Medulla oblongata (tissue), 1 donor: ENCODE measurements at regions not wholly inside any gene's neighbourhood (a gene's known extent, or its start where the extent isn't known, plus 50 kb on each side); places are given as distances from the start of the nearest gene placed in this dataset.

Experiments used
- DNase-seq: peaks from one replicate; pipeline ENCODE4 v3.0.0-alpha.2; 2015; ENCODE audit errors: extremely low spot score

GRCh38 chr2:186069676-186070075 is 331.1 kb downstream of the FSIP2 start:
- DNase-seq: no peak

DNA sequence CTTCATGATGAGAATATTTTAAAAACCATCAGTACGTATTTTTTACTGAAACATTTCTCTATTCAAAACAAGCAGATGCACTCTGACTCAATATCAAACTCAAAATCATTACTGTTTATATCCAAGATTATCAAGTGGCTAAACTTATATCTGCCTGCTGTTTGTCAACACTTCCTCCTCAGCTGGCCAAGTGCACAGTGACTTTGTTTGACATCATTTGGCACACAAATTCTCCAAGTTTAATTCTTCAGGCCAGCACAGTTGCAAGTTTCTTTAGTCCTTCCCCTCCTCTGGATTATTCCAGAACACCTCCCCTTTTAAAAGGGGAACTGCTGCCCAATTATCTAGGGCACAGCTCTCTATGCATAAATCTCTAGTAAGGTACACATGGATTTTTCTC is 346.6 kb downstream of the FSIP2 start:
- DNase-seq: no peak

GRCh38 chr2:186093174-186093573 is 354.6 kb downstream of the FSIP2 start:
- DNase-seq: no peak

GRCh38 chr2:186098821-186099220 is 360.2 kb downstream of the FSIP2 start:
- no peak for DNase-seq

DNA sequence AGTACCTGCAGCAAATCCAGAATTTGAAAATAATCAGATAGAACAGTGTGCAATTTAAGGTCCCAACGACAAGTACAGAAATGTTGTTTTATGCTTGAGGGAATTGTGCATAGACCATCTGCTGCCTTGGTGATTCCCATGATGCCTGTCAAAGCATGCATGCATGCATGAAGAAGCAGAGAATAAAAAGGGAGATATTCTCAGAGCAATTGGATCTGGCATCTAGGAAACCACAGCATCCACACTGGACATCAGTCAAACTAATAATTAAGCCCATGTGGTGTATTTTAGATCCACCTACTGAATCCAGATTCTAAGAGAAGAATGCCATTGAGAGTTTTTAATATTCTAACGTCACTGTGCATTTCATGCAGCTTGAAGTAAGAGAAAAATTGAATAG is 361.2 kb downstream of the FSIP2 start:
- no peak for DNase-seq

- DNase-seq: no peak
These were observed 362.0 kb downstream of the FSIP2 start for GRCh38 chr2:186100636-186101035.

DNA sequence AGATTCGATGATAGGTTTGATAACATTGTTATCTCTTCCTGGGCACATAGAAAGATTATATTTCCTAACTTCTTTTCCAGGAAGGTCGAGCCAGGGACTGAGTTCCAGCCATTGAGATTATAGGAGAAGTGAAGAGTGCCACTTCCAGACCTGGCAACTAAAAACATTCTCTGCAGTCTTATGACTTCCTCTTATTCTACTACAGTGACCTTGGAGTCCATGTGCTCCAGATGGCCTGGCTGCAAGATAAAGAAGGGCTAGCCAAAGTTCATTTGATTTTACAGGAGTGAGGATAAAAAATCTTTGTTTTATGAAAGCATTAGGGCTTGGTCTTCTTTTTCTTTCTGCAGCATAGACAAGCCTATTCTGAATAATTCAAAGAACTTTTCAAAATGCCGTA is 363.0 kb downstream of the FSIP2 start:
- DNase-seq: no peak

- DNase-seq: no peak
These were observed 364.7 kb downstream of the FSIP2 start for GRCh38 chr2:186103276-186103675.

GRCh38 chr2:186105016-186105724 is 366.6 kb downstream of the FSIP2 start:
- DNase-seq: no peak

- DNase-seq: no peak
These were observed 369.9 kb downstream of the FSIP2 start for GRCh38 chr2:186108470-186108869.

GRCh38 chr2:186113284-186113683 is 372.8 kb upstream of the ZC3H15 start:
- no peak for DNase-seq

DNA sequence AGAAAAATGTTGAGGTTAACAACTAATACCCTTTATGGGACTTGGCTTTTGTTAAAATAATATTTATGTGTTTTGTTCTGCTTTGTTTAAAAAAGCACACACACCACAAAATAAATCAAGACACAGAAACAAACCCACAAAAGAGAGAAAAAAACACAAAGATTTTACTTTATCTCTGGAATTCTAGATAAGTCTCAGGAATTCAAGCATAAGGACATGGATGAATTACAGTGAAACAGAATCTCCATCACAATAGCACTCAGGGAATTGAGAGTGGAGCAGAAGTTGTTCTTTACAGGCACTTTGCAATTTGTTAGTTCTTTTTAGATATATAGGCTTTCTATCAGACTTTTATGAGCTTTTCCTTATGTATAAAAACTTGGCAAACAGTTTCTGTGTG is 360.9 kb upstream of the ZC3H15 start:
- DNase-seq: no peak

- no peak for DNase-seq
These were observed 360.4 kb upstream of the ZC3H15 start for GRCh38 chr2:186125625-186126024.

DNA sequence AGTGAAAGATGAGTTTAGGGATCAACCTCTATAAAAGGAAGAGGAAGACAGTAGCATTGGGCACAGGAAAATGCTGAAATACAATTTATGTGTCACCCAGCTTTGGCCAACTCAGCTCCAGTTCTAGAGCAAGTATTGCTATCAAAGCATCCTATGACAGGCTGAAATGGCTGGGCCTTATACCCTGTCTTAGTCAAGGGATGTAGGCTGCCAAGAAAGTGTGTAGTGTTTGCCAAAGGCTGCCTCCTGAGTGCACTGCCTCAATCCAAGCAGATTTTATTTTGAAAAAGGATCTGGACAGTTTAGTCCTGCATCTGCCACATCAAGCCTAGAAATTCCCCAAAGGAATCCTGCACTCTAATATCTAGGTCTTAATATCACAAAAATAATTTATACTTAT is 359.9 kb upstream of the ZC3H15 start:
- DNase-seq: peak; percentile 34

GRCh38 chr2:186129767-186130581 is 356.1 kb upstream of the ZC3H15 start:
- no peak for DNase-seq

DNA sequence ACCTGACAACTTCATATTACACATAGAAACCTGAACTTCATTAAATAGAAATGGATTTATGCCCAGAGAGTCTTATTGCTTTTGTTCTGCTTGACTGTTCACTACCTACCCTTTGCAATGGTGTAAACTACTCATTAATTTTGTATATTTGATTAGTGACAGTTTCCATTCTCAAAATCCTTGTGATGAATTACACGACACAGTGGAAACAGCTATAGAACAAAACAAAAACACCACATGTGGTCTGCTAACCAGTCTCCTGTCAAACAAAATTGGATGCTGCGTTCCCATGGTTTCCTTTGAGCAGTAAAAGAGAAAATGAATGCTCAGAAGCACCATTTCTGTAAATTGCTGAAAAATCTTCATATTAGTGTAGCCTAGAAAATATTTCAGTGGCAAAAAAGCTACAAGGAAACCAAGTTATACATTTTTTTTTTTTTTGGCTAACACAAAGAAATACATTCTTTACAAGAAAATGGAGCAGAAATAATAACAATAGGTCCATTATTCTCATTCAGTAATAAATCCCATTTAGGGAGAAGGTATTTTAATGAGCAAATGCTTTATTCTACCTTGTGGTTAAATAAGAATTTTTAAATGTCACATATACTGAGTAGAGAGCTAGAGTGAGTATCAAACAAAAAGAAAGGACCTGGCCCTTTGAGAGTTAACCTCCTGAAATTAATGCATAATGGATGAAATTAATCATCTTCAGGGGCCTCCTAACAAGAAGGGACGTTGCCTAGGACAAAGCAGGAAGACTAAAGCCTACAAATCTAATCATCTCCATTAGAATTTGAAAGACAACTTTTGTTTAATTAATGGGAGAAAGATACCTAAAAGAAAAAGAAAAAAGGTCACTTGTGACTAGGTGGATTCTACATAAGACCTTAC is 355.1 kb upstream of the ZC3H15 start:
- DNase-seq: peak; percentile 11

DNA sequence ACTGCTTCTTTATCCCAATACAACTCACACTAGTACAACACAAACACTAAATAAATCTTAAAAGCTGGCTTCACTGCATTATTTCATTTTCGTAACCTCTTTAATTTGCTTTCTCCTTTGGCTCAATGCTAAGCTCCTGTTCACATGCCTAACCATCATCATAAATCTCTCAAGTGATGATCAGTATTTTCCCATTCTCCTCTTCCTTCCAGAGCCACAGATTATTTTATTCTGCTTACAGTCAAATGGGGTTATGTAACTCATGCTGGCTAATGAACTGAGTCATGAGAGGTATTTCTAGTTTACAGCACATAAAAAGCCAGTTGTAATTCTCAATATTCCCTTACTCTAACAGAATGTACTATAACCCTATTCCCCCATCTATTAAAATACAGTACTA is 350.4 kb upstream of the ZC3H15 start:
- no peak for DNase-seq

- no peak for DNase-seq
These were observed 349.2 kb upstream of the ZC3H15 start for GRCh38 chr2:186136860-186137259.

- no peak for DNase-seq
These were observed 347.2 kb upstream of the ZC3H15 start for GRCh38 chr2:186138845-186139244.

DNA sequence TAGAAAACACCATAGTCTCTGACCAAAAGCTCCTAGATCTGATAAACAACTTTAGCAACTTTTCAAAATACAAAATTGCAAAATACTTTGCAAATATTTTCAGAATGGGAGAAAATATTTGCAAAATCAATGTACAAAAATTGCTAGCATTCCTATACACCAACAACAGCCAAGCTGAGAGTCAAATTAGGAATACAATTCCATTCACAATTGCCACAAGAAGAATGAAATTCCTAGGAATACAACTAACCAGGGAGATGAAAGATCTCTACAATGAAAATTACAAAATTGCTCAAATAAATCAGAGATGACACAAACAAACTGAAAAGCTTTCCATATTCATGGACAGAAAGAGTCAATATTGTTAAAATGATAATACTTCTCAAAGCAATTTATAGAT is 327.0 kb upstream of the ZC3H15 start:
- no peak for DNase-seq

DNA sequence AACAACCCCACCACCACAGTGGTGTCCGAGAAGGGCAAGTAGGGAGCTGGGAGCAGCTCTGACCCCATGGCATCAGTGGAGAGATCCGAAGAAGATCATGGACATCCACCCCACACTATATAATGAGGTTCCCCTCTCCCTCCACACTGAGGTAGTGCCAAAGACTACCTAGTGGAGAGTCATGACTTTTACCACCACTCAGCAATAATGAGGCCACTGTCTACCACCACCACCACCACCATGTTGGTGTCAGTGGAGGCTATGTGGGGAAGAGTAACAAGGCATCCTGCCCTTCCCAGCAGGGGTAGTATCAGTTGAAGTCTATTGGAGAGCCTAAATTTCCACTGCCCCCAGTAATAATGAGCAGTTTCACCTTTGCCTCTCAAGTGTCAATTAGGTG is 321.7 kb upstream of the ZC3H15 start:
- DNase-seq: no peak

DNA sequence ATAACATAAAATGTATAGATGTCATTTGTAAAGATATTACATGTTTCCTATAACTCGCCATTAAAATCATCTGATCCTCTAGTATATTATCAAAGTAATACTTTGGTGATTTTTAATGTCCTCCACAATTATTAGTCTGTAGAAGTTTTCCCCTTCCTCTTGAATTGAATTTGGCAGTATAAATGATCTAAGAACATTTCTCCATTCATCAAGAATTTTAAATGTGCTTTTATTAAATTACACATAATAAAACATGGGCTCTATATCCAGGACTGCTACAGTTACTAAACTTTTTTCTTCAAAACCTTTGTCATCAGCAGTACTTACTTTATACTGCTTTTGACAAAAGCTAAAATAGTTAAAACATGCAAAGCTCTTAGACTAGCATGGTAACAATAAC is 315.4 kb upstream of the ZC3H15 start:
- no peak for DNase-seq
